WTC11 (cell line): ENCODE measurements at regions not wholly inside any gene's neighbourhood (a gene's known extent, or its start where the extent isn't known, plus 50 kb on each side); places are given as distances from the start of the nearest gene placed in this dataset.

Experiments
- ATAC-seq: fragments of 200-7000 bp; cut with Tn5 transposase; 2 replicates; pipeline ENCODE4 v1.10.0; 2021; ENCODE audit warnings: mild to moderate bottlenecking, moderate library complexity
- CTCF ChIA-PET: fragments of 300-600 bp; sonication (Branson Sonifier 250); formaldehyde crosslinking; loops from one replicate; lab custom pipeline; 2021; ENCODE audit warnings: antibody characterized with exemption; lab: Charles Lee
- POLR2A ChIA-PET: fragments of 350-600 bp; sonication (Branson Sonifier 250); formaldehyde crosslinking; loops from one replicate; lab custom pipeline; 2021; ENCODE audit warnings: antibody characterized with exemption; lab: Charles Lee
- DNase-seq: peaks from one replicate; pipeline ENCODE4 v3.0.0; 2021; ENCODE audit warnings: low spot score
- H3K27ac Mint-ChIP-seq: 2 replicates; pipeline ENCODE4 v1.8.0; 2021; ENCODE audit warnings: mixed read lengths
- H3K27me3 Mint-ChIP-seq: 2 replicates; pipeline ENCODE4 v1.8.0; 2021; ENCODE audit warnings: low read depth, mild to moderate bottlenecking, moderate library complexity, mixed read lengths
- H3K36me3 Mint-ChIP-seq: 2 replicates; pipeline ENCODE4 v1.8.0; 2021; ENCODE audit warnings: mixed read lengths
- H3K4me1 Mint-ChIP-seq: 2 replicates; pipeline ENCODE4 v1.8.0; 2022; ENCODE audit warnings: mixed read lengths
- H3K4me3 Mint-ChIP-seq: 2 replicates; pipeline ENCODE4 v1.8.0; 2021; ENCODE audit warnings: mild to moderate bottlenecking, moderate library complexity, mixed read lengths
- H3K9me3 Mint-ChIP-seq: 2 replicates; pipeline ENCODE4 v1.8.0; 2021; ENCODE audit warnings: mixed read lengths
- AFF4 ChIP-seq: sonication (generic); formaldehyde crosslinking; IDR thresholded peaks from 2 replicates; pipeline ENCODE4 v1.8.1; 2023; ENCODE audit warnings: mild to moderate bottlenecking, missing genetic modification reagents, borderline replicate concordance
- ATF3 ChIP-seq: sonication (generic); formaldehyde crosslinking; conservative IDR thresholded peaks from 2 replicates; pipeline ENCODE4 v1.8.1; 2022; ENCODE audit warnings: mild to moderate bottlenecking, missing genetic modification reagents
- CBFB ChIP-seq: sonication (generic); formaldehyde crosslinking; IDR thresholded peaks from 2 replicates; pipeline ENCODE4 v1.8.1; 2022; ENCODE audit warnings: mild to moderate bottlenecking, low read depth, missing genetic modification reagents
- CTCF ChIP-seq: fragments of 200-600 bp; IDR thresholded peaks from 2 replicates; pipeline ENCODE4 v1.8.0; 2022; ENCODE audit warnings: antibody characterized with exemption
- E2F1 ChIP-seq: sonication (generic); formaldehyde crosslinking; IDR thresholded peaks from 2 replicates; pipeline ENCODE4 v1.8.0; 2022; ENCODE audit warnings: mild to moderate bottlenecking, missing genetic modification reagents
- FOXK1 ChIP-seq: sonication (generic); formaldehyde crosslinking; IDR thresholded peaks from 2 replicates; pipeline ENCODE4 v1.8.0; 2022; ENCODE audit warnings: mild to moderate bottlenecking, moderate library complexity, missing genetic modification reagents
- FOXP1 ChIP-seq: sonication (generic); formaldehyde crosslinking; IDR thresholded peaks from 2 replicates; pipeline ENCODE4 v1.8.0; 2022; ENCODE audit warnings: missing genetic modification reagents, mild to moderate bottlenecking, moderate library complexity, borderline replicate concordance
- HMGA2 ChIP-seq: fragments of 250-450 bp; sonication (Bioruptor Pico); IDR thresholded peaks from 2 replicates; pipeline ENCODE4 v1.4.0; 2021; ENCODE audit warnings: mild to moderate bottlenecking, moderate library complexity
- JUN ChIP-seq: sonication (generic); formaldehyde crosslinking; IDR thresholded peaks from 2 replicates; pipeline ENCODE4 v1.8.0; 2023; ENCODE audit warnings: mild to moderate bottlenecking, missing genetic modification reagents
- MYBL2 ChIP-seq: sonication (generic); formaldehyde crosslinking; IDR thresholded peaks from 2 replicates; pipeline ENCODE4 v1.8.1; 2023; ENCODE audit warnings: mild to moderate bottlenecking, moderate library complexity, missing genetic modification reagents
- NFE2L1 ChIP-seq: sonication (generic); formaldehyde crosslinking; IDR thresholded peaks from 2 replicates; pipeline ENCODE4 v1.8.1; 2023; ENCODE audit warnings: missing genetic modification reagents
- NR3C1 ChIP-seq: sonication (generic); formaldehyde crosslinking; conservative IDR thresholded peaks from 2 replicates; pipeline ENCODE4 v1.8.1; 2023; ENCODE audit warnings: low read depth, mild to moderate bottlenecking, missing genetic modification reagents
- PRRX2 ChIP-seq: fragments of 250-450 bp; sonication (Bioruptor Pico); IDR thresholded peaks from 2 replicates; pipeline ENCODE4 v1.8.0; 2021; ENCODE audit warnings: mild to moderate bottlenecking
- SOX15 ChIP-seq: fragments of 250-450 bp; sonication (Bioruptor Pico); IDR thresholded peaks from 2 replicates; pipeline ENCODE4 v1.9.0; 2021; ENCODE audit warnings: mild to moderate bottlenecking
- SP1 ChIP-seq: sonication (generic); formaldehyde crosslinking; conservative IDR thresholded peaks from 2 replicates; pipeline ENCODE4 v1.8.1; 2022; ENCODE audit warnings: missing genetic modification reagents
- TP53 ChIP-seq: sonication (generic); formaldehyde crosslinking; IDR thresholded peaks from 2 replicates; pipeline ENCODE4 v1.8.1; 2023; ENCODE audit warnings: mild to moderate bottlenecking, missing genetic modification reagents
- ZNF138 ChIP-seq: sonication (generic); formaldehyde crosslinking; conservative IDR thresholded peaks from 2 replicates; pipeline ENCODE4 v1.8.1; 2022; ENCODE audit warnings: mild to moderate bottlenecking, moderate library complexity, missing genetic modification reagents
- ZNF232 ChIP-seq: sonication (generic); formaldehyde crosslinking; IDR thresholded peaks from 2 replicates; pipeline ENCODE4 v1.8.0; 2022; ENCODE audit warnings: mild to moderate bottlenecking, missing genetic modification reagents
- TF ChIP-seq, protein P1 (sequence below): sonication (generic); formaldehyde crosslinking; IDR thresholded peaks from 2 replicates; pipeline ENCODE4 v1.8.1; 2022; ENCODE audit warnings: mild to moderate bottlenecking, moderate library complexity, missing genetic modification reagents
- TF ChIP-seq, protein P2 (sequence below): sonication (generic); formaldehyde crosslinking; IDR thresholded peaks from 2 replicates; pipeline ENCODE4 v1.8.1; 2022; ENCODE audit warnings: mild to moderate bottlenecking, missing genetic modification reagents, moderate library complexity, borderline replicate concordance
- TF ChIP-seq, protein P3 (sequence below): sonication (generic); formaldehyde crosslinking; IDR thresholded peaks from 2 replicates; pipeline ENCODE4 v1.8.0; 2022; ENCODE audit warnings: mild to moderate bottlenecking, missing genetic modification reagents

GRCh38 chr12:92431146-92431545 is 271.6 kb upstream of the PLEKHG7 start:
- Mint-ChIP-seq H3K36me3 (no peaks in the 10 kb centered on the region), H3K27ac (no peak overlapping the region), H3K4me1 (peaks cover 10% of the 10 kb centered on the region), H3K9me3 (peaks cover 24% of the 10 kb centered on the region), H3K27me3 (no peaks in the 10 kb centered on the region), H3K4me3 (no peak overlapping the region)
- DNase-seq, result peak; percentile 21
- CTCF ChIA-PET, result interaction anchor here (0.6 kb wide), 1 partner anchor 139 kb away, joined by 3 read pairs; no protein-coding TSS in a partner anchor
- POLR2A ChIA-PET, result interaction anchor here (0.7 kb wide), 1 partner anchor 286 kb away, joined by 3 read pairs; no protein-coding TSS in a partner anchor
- ATAC-seq, result peak; percentile 91
- TF ChIP-seq NR3C1 (CRISPR knock-in tag) (no peak), ZNF232 (CRISPR knock-in tag) (no peak), MYBL2 (CRISPR knock-in tag) (no peak), CBFB (CRISPR knock-in tag) (no peak)
- TF ChIP-seq, protein P1, sequence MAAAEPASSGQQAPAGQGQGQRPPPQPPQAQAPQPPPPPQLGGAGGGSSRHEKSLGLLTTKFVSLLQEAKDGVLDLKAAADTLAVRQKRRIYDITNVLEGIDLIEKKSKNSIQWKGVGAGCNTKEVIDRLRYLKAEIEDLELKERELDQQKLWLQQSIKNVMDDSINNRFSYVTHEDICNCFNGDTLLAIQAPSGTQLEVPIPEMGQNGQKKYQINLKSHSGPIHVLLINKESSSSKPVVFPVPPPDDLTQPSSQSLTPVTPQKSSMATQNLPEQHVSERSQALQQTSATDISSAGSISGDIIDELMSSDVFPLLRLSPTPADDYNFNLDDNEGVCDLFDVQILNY (CRISPR knock-in tag), result no peak

- Mint-ChIP-seq H3K4me3 (no peak overlapping the region), H3K27me3 (no peaks in the 10 kb centered on the region), H3K27ac (no peak overlapping the region), H3K4me1 (peaks cover 40% of the 10 kb centered on the region), H3K36me3 (no peaks in the 10 kb centered on the region), H3K9me3 (peaks cover 12% of the 10 kb centered on the region)
- TF ChIP-seq, protein P1 (CRISPR knock-in tag), result no peak
- no peak for TF ChIP-seq JUN (CRISPR knock-in tag)
- no peak for TF ChIP-seq TP53 (CRISPR knock-in tag)
- no peak for TF ChIP-seq FOXK1 (CRISPR knock-in tag)
- TF ChIP-seq FOXP1 (CRISPR knock-in tag), result no peak
- TF ChIP-seq, protein P2, sequence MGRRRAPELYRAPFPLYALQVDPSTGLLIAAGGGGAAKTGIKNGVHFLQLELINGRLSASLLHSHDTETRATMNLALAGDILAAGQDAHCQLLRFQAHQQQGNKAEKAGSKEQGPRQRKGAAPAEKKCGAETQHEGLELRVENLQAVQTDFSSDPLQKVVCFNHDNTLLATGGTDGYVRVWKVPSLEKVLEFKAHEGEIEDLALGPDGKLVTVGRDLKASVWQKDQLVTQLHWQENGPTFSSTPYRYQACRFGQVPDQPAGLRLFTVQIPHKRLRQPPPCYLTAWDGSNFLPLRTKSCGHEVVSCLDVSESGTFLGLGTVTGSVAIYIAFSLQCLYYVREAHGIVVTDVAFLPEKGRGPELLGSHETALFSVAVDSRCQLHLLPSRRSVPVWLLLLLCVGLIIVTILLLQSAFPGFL (CRISPR knock-in tag), result no peak
- TF ChIP-seq AFF4, result no peak
- TF ChIP-seq NFE2L1 (CRISPR knock-in tag), result no peak
- no peak for TF ChIP-seq E2F1 (CRISPR knock-in tag)
- TF ChIP-seq HMGA2, result no peak
- TF ChIP-seq MYBL2 (CRISPR knock-in tag), result no peak
- TF ChIP-seq ZNF138 (CRISPR knock-in tag), result no peak
- TF ChIP-seq SP1 (CRISPR knock-in tag), result no peak
- TF ChIP-seq SOX15 (CRISPR knock-in tag), result no peak
- TF ChIP-seq, protein P3, sequence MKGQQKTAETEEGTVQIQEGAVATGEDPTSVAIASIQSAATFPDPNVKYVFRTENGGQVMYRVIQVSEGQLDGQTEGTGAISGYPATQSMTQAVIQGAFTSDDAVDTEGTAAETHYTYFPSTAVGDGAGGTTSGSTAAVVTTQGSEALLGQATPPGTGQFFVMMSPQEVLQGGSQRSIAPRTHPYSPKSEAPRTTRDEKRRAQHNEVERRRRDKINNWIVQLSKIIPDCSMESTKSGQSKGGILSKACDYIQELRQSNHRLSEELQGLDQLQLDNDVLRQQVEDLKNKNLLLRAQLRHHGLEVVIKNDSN (CRISPR knock-in tag), result no peak
- no peak for TF ChIP-seq CTCF
- TF ChIP-seq ATF3 (CRISPR knock-in tag), result no peak
- no peak for TF ChIP-seq PRRX2 (CRISPR knock-in tag)
- ChIA-PET POLR2A (interaction anchor here (0.7 kb wide), 2 partner anchors 8 to 1667 kb away, joined by 5 to 9 read pairs; no protein-coding TSS in a partner anchor), CTCF (no interaction called here)
- ATAC-seq, result no peak
- no peak for DNase-seq
Observed at GRCh38 chr12:92426332-92426731, 276.5 kb upstream of the PLEKHG7 start.
